GM19240 (cell line): ENCODE measurements at regions not wholly inside any gene's neighbourhood (a gene's known extent, or its start where the extent isn't known, plus 50 kb on each side); places are given as distances from the start of the nearest gene placed in this dataset.

Experiments
- DNase-seq: peaks from one replicate; pipeline ENCODE4 v3.0.0; 2011; ENCODE audit warnings: low spot score; ENCODE audit not compliant: insufficient read length

DNA sequence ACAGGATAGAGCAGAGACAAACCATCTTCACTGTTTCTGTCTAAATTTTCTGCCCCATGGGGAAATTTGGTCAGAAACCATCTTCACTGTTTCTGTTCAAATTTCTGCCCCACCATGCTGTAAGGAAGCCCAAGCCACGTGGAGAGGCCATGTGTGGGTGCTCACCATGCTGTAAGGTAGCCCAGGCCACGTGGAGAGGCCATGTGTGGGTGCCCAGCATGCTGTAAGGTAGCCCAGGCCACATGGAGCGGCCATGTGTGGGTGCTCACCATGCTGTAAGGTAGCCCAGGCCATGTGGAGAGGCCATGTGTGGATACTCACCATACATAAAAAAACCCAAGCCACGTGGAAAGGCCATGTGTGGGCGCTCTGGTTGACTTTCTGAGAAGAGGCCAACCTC, 1088.7 kb upstream of the AUTS2 start:
- no peak for DNase-seq

DNA sequence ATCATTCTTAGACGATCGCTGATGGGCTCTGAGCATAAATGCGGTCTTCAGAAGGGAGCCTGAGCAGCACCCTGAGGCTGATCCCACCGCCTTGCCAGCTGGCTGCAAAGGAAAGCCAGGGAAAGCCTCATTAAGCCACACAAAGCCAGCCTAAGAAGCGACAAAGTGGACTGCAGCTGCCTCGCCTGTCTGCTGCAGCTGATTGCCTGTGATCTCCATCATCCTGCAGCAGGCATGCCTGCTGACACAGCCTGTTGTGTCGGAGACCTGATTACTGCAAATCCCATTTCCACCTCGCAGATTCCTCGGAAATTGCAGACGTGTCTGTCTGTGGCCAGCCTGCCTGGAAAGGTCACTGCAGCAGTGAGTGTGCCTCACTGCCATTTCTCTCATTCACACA, 1087.0 kb upstream of the AUTS2 start:
- no peak for DNase-seq

DNA sequence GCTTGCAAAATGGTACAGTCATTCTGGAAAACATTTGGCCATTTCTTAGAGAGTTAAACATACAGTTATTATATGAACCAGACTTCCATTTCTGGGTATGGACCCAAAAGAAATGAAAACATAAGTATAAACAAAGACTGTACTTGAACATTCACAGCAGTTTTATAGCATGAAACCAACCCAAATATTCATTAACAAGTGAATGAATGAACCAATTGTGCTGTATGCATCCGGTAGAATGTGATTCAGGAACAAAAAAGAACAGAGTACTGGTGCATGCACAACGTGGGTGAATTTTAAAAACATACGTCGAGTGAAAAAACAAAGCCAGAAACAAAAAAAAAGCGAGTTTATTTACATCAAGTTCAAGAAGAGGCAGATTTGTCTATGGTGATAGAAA, 1085.8 kb upstream of the AUTS2 start:
- DNase-seq = no peak

DNA sequence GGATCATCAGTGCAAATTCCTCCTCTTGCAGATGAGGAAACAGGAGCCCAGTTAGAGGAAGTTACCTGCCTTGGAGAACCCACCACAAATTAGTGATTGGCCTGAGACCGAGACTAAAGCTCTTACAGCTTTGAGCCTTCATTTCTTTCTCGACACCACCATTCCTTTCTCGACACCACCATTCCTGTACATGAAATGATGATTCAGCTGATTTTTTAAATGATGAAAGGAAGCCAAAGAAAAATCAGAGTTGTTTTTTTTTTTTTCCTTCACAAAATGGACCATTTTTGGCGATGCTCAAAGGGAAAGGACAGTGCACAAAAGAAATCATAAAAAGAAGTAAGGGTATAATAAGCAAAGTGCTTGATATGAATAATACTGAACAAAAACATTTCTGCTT, 1080.2 kb upstream of the AUTS2 start:
- DNase-seq = no peak

DNA sequence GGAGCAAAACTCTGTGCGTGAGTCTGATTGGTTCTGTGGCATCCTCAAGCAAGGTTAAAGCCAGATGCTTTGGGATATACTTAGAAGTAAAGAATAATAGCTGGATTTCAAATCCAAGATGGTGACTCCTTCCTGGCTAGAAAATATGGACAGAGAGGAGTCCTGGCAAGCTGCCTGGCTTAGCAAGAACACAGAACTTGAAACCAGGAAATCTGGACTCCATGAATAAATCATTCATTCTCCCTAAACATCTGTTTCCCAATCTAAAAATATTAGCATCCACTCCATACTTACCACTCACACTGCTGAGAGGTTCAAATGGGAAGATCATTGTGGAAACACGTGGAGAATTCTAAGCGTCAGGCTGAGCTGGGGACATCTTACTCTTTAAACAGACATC, 1074.1 kb upstream of the AUTS2 start:
- DNase-seq = no peak

DNA sequence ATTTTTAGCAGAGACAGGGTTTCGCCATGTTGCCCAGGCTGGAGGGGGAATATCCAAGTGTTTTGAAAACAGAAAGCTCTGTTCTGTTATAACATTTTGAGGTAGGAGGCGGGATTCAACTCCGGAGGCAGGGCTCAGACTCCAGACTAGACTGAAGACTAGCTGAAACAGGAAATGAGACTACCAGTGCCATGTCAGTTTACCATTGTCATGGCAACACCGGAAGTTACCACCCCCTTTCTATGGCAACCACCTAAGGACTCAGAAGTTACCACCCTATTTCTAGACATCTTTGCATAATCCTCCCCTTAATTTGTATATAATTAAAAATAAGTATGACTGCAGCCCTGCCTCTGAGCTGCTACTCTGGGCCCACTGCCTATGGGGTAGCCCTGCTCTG, 1069.1 kb upstream of the AUTS2 start:
- no peak for DNase-seq

DNA sequence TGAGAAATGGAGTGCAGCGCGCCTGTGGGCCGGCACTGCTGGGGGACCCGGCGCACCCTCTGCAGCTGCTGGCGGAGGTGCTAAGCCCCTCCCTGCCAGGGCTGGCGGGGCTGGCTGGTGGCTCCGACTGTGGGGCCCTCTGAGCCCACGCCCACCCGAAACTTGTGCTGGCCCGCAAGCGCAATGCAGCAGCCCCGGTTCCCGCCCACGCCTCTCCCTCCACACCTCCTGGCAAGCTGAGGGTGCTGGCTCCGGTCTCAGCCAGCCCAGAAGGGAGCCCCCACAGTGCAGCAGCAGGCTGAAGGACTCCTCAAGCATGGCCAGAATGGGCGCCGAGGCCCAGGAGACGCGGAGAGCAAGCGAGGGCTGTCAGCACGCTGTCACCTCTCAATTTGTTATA, 1063.0 kb upstream of the AUTS2 start:
- no peak for DNase-seq

DNA sequence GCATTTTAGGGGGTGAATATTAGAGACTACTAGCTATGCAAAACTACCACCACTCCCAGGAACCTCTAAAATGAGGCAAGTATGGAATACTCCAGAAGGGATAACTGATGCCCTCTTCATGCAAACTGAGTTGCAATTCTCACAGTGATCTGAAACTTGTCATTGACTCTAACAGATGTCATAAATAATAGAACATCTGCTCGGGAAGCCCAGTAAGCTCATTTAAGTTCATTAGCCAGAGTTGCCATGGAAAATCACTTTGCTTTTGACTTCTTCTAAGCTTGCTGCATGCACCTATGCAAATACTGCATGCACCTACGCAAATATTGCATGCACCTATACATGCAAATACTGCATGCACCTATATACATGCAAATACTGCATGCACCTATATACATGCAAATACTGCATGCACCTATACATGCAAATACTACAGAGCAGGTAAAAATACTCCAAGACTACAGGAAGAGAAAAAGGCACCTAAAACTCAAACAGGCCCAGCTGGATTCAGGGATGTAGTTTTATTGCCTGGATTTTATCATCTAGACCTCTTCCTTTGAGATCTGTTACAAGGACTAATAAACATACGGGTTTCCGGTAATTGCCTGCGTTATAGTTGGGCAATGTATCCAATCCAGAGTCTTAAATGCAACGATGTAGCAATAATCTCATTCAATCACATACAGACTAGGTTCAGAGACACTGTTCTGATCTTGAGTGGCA, 1061.1 kb upstream of the AUTS2 start:
- no peak for DNase-seq

DNA sequence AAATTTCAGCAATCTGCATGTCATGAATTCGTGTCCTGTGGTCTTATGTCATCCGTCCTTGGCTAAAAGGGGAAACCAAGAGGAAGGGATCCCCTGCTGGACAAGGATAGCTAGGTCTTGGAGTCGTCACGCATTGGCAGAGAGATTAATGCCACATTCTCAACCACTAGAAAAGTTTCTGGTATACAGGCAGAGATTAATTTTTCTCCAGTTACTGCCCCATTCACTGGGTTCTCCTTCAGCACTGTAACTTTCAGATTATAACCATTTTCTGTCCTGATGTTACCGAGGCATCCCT, 1060.6 kb upstream of the AUTS2 start:
- no peak for DNase-seq

DNA sequence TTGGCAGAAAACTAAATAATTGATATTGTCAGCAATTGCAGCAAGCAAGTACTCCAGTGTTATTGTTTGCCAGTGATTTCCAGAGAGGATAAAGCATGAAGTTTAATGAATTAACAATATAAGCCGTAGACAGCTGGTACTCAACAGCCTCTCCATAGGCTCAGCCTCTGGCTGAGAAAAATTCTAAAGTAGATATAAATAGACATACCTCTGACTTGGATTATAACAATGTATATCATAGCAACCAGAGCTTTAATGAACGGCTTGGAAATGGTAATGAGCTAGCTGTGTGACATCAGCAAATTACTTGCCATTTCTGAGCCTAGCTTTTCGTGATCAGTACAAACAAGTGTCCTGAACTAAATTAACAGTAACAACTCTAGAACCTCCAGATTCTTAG, 1055.4 kb upstream of the AUTS2 start:
- no peak for DNase-seq

DNA sequence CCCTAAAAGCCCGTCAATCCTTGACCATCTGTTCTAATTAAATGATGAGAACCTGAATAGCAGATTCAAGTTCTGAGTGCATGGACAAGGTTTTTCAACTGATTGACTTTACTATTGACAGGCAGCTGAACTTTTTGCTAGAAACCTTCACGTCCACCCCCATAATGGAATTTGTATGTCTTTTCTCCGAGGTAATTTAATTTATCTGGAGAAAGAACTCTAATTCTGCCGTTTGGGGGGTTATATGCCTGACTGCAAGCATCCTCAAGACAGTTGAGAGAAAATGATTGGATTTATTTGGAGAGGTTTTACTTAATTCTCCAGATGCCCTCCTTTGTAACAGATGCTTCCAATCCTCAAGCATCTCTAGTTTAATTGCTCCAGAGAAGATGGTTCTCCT, 1053.4 kb upstream of the AUTS2 start:
- DNase-seq = no peak

DNA sequence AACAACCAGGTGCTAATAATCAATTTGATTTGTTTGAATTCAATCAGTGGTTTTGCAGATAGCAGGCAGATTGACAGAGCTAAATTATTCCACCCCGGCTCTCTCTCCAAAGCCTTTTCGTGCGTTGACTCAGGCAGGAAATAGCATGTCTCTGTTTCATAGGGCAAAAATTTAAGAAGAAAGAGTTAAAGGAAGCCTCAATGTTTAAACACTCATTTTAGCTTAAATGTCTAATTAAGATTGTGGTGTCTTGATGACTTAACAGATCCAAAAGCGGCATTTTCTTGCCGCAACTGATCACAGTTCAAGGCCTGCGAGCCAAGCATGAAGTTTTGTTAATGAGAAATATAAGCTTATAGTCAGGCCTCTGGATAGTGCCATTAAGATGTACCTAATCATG, 1051.1 kb upstream of the AUTS2 start:
- no peak for DNase-seq

DNA sequence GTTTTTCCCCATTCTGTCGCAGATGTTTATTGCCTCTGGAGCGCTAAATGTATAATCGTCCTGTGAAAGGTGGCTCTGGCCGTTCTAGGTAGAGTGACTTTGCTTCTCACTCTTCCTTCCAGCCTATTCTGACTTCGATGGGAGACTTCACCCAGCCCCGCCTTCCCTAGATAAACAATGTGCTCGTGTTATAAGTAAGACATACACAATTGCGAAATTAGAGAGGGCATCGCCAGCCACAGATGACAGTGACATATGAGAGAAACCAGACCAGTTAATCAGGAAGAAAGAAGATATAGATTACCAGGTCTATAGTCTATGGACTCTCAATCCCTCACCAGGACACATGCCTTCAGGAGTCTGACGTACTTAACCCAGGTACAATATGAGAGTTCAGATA, 1050.5 kb upstream of the AUTS2 start:
- no peak for DNase-seq

DNA sequence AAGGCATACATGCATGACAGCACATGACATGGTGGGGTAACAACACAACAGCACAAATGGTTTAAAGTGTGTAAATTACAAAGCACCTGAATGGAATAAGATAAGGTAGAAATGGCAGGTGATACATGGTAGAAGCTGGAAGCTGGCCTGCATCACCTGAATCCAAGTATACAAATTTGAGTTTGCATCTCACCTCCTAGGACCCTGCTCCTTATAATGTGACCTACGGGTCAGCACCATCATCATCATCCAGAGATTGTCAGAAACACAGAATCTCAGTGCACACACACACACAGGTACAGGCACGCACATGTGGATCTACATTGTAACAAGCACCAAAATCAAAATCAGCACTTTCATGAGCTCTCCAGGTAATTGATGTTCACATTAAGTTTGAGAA, 1048.2 kb upstream of the AUTS2 start:
- DNase-seq = no peak

DNA sequence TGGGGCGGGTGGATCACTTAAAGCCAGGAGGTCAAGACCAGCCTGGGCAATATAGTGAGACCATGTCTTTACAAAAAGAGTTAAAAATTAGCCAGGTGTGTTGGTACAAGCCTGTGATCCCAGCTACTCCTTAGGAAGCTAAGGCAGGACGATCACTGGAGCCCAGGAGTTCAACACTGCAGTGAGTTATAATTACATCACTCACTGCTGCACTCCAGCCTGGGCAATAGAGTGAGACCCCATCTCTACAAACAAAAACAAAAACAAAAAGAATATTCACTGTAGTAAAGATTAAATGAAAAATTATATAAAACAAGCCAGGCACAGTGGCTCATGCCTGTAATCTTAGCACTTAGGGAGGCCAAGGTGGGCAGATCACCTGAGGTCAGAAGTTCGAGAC, 1047.6 kb upstream of the AUTS2 start:
- no peak for DNase-seq

DNA sequence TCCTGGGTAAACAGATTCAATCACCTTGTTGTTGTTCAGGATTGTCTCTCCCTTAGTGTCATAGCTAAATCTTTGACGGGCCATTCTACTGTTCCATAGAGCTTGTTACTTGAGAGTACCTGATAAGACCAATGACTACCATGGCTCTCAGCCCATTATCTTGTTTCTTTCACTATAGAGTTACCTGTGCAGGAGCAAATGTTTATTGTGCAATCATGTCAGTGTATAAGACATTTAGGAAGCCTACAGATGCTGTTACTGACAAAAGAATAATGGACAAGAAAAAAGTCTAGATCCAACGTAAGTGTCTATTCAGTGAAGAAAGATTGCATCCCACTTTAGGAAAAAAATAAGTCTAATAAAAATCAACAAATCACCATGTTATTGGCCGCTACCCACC, 1041.7 kb upstream of the AUTS2 start:
- no peak for DNase-seq

DNA sequence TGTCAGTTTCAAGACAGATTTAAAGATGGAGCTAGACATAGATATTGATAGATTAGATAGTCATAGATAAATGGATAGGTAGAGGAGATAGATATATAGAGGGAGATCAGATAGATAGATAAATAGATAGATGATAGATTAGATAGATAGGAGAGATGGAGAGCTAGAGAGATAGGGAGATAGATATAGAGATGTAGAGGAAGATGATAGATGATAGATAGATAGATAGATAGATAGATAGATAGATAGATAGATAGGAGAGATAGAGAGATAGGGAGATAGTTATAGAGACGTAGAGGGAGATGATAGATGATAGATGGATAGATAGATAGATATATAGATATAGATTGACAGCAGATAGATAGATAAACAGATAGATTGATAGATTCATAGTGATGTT, 1038.8 kb upstream of the AUTS2 start:
- no peak for DNase-seq

DNA sequence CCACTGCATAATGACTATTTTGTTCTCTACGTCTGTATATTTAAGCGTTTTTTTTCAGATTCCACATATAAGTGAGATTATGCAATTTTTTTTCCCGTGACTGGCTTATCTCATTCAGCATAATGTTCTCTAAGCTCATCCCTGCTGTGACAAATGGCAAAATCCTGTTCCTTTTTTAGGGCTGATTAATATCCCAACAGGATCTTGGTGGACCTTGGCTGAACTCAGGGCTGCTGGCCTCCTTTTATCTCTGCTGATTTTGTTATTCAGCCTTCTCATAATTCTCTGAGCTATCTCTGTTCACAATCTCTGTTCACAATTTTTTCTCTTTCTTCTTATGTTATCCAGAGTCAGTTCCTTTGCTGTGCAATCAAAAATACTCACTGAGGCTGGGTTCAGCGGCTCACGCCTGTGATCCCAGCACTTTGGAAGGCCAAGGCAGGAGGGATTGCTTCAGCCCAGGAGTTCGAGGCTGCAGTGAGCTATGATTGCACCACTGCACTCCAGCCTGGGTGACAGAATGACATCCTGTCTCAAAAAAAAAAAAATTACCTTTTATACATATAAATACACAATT, 1035.9 kb upstream of the AUTS2 start:
- no peak for DNase-seq

DNA sequence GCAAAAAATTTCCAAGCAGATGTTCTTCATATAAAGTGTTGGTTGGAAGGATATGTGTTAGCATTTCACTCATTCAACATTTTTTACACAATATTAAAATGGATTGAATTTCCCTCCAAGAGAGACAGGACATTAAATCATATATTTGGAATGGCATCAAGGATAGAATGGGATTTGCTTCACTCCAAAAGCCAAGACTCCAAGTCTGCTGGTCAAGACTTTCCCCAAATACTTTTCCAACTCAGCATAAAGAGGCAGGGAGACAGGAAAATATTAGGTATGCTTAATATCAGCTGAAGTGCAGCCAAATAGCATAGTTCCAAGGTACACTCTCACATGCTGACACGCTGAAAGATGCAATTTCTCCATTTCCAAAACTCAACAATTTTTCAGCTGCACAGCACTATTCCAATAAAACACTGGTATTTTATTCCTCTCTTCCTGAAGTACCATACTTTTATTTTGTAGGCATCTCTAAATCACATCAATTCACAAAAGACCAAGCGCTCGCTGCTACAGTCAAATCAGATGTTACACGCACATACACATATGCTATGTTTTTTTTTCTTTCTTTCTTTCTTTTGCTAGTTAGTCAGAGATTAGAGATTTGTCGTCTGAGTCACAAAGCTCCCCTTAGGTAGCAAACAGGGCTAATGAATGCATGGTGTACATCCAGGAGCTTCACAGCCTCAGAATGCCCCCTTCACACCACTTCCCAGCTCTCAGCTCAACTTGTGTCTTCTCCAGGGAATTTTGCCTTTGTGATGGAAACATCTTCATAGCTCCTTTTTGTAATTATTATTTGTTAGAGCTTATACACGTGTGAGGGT, 1033.8 kb upstream of the AUTS2 start:
- no peak for DNase-seq

DNA sequence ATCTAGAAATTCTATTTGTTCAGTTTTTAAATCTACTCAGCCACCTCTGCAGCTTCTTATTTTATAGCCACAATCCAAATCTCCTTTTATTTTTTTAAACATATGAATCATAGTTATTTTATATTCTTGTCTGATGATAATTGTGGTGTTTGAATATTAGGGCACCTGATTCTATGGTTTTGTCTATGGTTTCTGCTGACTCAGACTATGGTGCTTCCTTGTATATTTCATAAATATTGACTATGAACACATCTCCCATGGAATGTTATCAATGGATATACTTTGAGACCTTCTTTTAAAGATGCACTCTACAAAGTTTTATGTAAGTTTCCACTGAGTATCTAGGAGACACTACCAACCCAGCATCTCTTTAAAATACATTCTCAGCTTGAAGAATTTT, 1027.0 kb upstream of the AUTS2 start:
- DNase-seq = no peak

DNA sequence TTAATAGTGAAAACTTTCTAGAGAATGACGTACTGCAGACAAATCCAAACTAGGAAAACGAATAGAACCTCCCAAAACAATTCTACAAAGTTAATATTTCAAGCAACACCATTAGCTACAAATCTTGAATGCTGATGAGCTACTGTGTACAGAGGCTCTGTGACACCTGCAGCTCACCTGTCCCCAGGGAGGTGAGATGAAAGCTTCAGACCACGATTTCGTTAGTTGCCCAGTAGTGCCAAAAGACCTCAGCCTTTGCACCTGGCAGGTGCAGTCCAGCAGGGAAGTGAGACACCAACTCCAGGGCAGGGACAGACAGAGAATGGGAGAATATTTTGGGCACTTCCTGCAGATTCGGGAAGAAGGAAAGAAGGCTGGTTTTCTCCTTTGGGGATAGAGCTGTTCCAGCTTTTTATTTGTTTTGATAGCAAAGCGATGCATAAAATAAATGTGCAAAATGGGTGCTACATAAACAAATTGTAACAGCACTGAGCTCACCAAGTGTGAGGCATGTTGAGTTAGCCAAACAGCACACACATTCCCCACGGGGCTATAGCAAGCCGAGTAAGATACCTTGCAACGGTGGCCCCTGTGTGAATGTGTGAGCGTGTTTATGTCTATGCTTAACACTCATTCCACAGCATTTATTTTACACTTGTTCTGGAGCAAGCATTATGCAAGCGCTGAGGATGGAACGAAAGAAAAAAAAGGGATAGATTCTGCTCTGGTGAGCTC, 1024.8 kb upstream of the AUTS2 start:
- DNase-seq = no peak

DNA sequence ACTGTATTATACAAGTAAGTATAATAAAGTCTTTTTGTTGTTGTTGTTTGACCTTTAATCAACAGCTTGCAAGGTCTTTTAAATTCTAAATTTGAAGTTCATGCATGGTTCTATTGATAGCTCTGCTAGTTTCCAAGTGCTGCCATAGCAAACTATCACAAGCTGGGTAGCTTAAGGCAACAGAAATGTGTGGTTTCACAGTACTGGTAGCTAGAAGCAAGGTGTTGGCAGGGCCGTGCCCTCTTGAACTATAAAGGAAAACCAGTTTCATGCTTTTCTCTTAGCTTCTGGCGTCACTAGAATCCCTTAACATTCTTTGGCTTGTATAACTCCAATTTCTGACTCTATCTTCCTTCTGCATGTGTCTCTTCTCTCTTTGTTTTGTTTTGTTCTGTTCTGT, 1021.9 kb upstream of the AUTS2 start:
- DNase-seq = no peak
